HG02973 (cell line): ENCODE measurements at regions not wholly inside any gene's neighbourhood (a gene's known extent, or its start where the extent isn't known, plus 50 kb on each side); places are given as distances from the start of the nearest gene placed in this dataset.

Experiments
- ATAC-seq: cut with Tn5 transposase; IDR thresholded peaks from one replicate; pipeline ENCODE4 v1.9.1; 2021; ENCODE audit warnings: moderate library complexity; ENCODE audit not compliant: unreplicated experiment

- no peak for ATAC-seq
These were observed 199.4 kb downstream of the CYRIA start for GRCh38 chr2:16466133-16466820.

DNA sequence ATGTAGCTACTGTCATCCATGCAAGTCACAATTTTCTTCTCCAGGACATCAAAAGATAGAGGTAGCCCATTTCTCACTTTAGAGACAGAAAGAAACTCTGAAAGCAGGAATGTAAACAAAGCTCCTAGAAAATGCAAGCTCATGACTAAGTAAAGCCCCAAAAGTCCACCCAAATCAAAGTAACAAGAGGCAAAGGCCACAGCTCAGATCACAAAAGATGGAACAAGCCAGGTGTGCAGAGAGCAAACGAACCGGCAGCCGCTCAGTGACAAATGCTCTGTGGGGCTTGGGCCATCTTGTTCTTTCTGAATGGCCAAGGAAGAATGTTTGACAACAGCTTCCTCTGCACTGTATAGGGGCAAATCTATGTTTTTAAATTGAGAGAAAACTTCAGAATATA is 201.0 kb downstream of the CYRIA start:
- no peak for ATAC-seq

GRCh38 chr2:16462958-16463357 is 202.7 kb downstream of the CYRIA start:
- no peak for ATAC-seq

DNA sequence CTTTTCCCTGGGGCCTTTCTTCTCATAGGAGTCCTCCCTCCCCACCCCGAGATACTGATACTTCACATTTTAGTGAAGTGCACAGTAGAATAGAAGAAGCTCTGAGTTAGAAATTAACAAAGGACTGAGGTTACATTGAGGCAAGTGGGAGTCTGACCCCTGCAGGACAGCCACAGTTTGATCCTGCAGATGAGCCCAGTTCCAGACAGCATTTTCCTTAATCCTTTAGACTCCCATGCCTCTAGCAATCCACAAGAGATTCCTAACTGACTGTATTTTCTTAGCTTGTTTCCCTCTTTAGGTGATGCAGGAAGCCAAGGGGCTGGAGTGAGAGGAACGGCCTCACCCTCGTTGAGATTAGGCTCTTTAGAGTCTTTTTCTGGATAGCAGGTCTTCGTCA is 204.0 kb downstream of the CYRIA start:
- no peak for ATAC-seq

GRCh38 chr2:16459606-16460005 is 206.0 kb downstream of the CYRIA start:
- no peak for ATAC-seq

DNA sequence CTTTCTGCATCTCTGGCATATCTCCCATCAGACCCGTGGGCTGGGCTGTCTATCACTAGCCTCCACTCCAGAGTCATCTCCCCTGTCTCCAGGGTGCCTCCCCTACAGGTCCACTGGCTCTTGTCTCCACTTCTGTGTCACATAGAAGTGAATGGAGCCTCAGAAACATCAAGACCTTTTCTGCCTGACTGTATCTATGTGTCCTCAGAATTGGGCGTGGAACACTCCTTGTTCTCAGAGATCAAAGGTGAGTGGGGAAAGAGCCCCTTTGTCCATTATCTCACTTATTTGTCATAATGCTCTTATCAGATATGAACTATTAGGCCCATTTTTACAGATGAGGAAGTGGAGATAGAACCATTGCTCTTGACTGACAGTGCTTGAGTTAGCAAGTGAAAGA is 211.0 kb downstream of the CYRIA start:
- ATAC-seq = no peak

- no peak for ATAC-seq
These were observed 213.5 kb downstream of the CYRIA start for GRCh38 chr2:16452123-16452522.

DNA sequence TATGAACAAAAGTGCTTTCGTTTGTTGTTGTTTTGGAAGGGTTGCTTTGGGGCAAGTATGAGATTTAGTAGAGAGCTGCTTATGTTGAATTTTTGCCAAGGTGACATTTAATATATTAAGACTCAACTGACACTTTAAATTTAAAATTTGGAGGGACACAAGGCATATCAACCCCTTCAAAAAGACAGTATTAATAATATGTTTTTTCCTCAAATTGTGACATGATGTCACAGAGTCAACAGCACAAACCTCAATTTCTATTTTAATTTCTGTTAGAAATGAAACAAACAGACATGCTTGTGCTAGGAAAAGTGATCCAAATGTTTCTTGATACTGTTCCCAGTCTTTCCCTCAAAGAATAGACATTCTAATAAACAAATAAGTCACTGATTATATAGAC is 218.9 kb downstream of the CYRIA start:
- ATAC-seq = no peak

DNA sequence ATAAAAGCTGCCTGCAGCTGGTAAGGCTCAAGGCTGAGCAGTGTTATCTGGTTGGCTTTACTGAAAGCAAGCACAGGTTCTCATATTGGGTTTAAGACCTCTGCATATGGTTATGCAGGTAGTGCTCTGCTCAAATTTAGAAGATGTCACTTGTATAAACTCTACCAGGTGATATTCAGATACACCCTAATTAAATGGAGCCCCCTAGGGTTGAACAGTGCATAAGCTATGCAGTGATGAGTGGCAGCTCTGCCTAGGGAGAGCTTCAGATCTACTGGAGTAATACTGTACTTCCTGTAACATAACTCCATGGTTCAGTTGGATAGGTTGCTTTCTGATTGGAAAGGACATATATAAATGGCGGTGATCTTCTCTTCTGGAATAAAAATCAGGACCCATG is 222.7 kb downstream of the CYRIA start:
- ATAC-seq = no peak

DNA sequence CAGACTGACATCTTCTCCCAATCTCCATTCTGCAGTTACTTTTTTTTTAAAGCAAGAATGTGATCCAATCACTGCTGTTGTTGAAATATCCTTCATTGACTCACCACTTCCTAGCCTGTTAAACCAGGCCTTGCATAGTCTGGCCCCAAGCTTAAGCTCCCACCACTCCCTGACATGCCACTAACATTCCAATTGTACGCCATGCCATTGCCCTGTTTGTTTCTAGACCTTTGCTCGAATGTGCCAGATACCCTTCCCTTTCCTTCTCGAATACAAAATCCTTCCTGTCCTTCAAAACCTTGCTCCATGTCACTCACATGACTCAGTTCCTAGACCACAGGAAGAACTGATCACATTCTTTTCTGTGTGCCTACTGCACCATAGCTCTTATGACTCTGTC is 224.2 kb downstream of the CYRIA start:
- ATAC-seq = no peak

GRCh38 chr2:16440898-16441297 is 224.7 kb downstream of the CYRIA start:
- ATAC-seq = no peak

- ATAC-seq = no peak
These were observed 226.9 kb downstream of the CYRIA start for GRCh38 chr2:16438613-16439321.

- no peak for ATAC-seq
These were observed 228.4 kb downstream of the CYRIA start for GRCh38 chr2:16437189-16437588.

GRCh38 chr2:16434393-16434792 is 231.2 kb downstream of the CYRIA start:
- no peak for ATAC-seq

DNA sequence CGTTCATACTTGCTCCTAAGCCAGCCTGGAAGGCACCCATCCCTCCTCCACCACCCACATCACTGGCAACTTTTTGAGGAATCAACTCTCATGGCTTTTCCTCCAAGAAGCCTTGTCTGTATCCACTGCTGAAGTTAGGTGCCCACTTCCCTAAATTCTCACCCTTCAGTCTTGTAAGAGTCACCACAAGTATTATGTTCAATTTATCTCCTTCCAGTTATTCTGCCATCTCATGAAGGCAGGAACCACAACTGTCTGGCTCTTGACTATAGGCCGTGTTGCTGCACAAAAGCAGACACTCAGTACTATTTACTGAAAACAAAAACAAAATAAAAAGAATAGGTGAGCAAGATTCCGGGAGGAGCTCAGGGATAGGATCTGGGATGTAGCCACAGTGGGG is 234.8 kb downstream of the CYRIA start:
- ATAC-seq = no peak

DNA sequence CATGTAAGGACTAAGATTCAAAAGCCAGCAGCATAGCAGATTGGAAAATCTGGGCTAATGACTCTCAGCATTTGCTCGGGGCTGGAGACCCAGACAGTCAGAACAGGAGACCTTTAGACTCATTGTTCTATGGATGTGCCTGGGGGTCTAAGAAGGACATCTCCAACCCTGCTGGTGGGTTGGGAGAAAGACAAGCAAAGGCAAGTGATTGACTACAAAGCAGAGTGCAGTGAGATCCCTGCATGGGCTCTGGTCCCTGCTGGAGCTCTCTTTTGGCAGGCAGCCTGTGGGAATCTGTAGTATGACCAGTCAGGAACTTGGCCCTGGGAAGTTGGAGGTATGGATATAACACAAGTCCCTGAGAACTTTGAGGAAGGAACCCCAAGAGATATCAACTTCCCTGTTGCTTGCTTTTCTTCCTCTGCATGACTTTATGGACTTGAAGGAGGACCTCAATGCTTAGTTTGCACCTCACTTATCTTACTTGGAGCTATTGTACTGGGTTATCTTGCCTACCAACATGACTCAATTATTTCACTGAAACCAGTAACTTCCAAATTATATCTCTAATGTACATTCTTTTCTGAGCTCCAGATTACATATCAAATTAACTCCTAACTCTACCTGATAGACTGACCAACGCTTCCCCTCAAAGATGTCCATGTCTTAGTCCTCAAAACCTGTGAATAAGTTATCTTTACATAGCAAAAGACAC is 236.0 kb downstream of the CYRIA start:
- ATAC-seq = no peak

DNA sequence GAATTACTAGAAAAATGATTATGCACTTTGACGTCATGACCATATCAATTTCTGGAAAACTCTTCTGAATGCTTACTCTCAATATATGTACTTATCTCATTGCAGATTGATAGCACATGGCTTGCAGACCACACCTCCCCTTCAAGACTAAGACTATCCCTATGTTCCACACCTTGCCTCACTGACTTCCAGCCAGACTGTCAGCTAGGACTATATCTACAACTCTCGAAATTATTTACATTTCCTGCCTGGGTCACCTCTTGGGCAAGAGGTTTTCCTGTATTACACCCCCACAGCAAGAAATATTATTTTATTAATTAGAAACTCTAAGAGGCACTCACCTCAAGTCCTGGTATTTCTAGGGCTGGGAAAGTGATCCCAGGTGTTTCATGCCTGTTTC is 236.6 kb downstream of the CYRIA start:
- no peak for ATAC-seq

- no peak for ATAC-seq
These were observed 239.9 kb downstream of the CYRIA start for GRCh38 chr2:16425462-16426336.

GRCh38 chr2:16420421-16420820 is 245.2 kb downstream of the CYRIA start:
- ATAC-seq = no peak

- ATAC-seq = no peak
These were observed 247.9 kb downstream of the CYRIA start for GRCh38 chr2:16417726-16418125.

DNA sequence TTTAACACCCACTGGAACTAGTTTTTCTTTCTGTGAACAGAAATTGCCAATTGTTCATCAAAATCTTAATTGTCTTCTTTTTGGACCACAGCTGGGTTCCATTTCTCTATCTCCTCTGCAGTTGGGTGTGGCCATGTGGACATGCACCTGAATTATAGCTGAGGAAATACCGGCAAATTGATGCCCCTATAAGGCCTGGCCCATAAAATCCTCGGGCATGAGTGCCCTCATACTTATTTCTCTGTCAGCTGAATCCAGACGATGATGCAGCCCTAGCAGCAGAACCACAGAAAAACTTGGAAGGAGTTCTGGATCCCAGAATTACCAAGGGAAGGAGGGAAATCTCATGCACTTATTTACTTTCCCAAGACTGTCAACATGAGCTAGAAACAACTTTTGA is 249.0 kb downstream of the CYRIA start:
- ATAC-seq = no peak
